SJCRH30 (cell line): ENCODE measurements at regions not wholly inside any gene's neighbourhood (a gene's known extent, or its start where the extent isn't known, plus 50 kb on each side); places are given as distances from the start of the nearest gene placed in this dataset.
A peak's percentile ranks its signal among the peaks of the same experiment; 100 is the strongest.

Experiments
- DNase-seq, 2 experiments: peaks; one replicate each; pipeline ENCODE4 v3.0.0-alpha.2; 2015 to 2020
- H3K27ac ChIP-seq: fragments of 250-450 bp; sonication (Bioruptor Pico); 2 replicates; pipeline ENCODE4 v1.5.1; 2020; ENCODE audit warnings: mild to moderate bottlenecking, moderate library complexity
- H3K27me3 ChIP-seq: fragments of 250-450 bp; sonication (Bioruptor Pico); 2 replicates; pipeline ENCODE4 v1.5.1; 2020; ENCODE audit warnings: mild to moderate bottlenecking, moderate library complexity
- H3K36me3 ChIP-seq: fragments of 250-450 bp; sonication (Bioruptor Pico); 2 replicates; pipeline ENCODE4 v1.5.1; 2020; ENCODE audit warnings: mild to moderate bottlenecking, moderate library complexity
- H3K4me1 ChIP-seq: fragments of 250-450 bp; sonication (Bioruptor Pico); 2 replicates; pipeline ENCODE4 v1.5.1; 2020; ENCODE audit warnings: mild to moderate bottlenecking, moderate library complexity
- H3K4me3 ChIP-seq: fragments of 250-450 bp; sonication (Bioruptor Pico); 2 replicates; pipeline ENCODE4 v1.5.1; 2020; ENCODE audit warnings: mild to moderate bottlenecking, moderate library complexity
- H3K9me3 ChIP-seq: fragments of 250-450 bp; sonication (Bioruptor Pico); replicated peaks from 2 replicates; pipeline ENCODE4 v1.5.1; 2020; ENCODE audit warnings: mild to moderate bottlenecking, moderate library complexity

DNA sequence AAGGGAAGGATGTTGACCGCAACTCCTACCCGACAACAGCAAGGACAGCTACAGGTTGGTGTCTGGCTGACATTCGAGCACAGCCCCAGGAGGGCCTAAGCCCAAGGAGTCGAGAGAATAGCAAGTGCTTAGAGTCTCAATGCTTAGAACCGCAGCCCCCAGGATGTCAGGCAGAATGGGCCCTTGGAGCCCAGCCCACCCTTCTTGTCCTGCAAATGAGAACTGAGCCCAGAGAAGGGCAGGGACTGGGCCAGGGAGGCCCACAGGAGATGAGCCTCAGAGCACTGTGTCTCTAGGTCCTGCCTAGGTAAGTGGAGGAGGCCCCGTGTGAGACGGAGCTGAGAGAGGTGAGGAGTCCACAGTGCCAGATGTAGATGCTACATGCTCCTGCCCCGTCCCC lies 173.3 kb upstream of the ZMIZ1 start:
- H3K27ac ChIP-seq, result no peak overlapping the region
- H3K4me3 ChIP-seq, result no peak overlapping the region
- no peaks in the 10 kb centered on the region for H3K4me1 ChIP-seq
- no peaks in the 10 kb centered on the region for H3K36me3 ChIP-seq
- peaks cover 4% of the 10 kb centered on the region; the same call in 1 of the 2 replicates for H3K27me3 ChIP-seq
- no peak for DNase-seq
- no peaks in the 10 kb centered on the region for H3K9me3 ChIP-seq

GRCh38 chr10:78896159-78896928 lies 172.4 kb upstream of the ZMIZ1 start:
- no peak for DNase-seq
- no peaks in the 10 kb centered on the region for H3K36me3 ChIP-seq
- H3K4me1 ChIP-seq, result no peaks in the 10 kb centered on the region
- H3K27ac ChIP-seq, result no peak overlapping the region
- H3K4me3 ChIP-seq, result no peak overlapping the region
- H3K9me3 ChIP-seq, result no peaks in the 10 kb centered on the region
- peaks cover 4% of the 10 kb centered on the region; the same call in 1 of the 2 replicates for H3K27me3 ChIP-seq

DNA sequence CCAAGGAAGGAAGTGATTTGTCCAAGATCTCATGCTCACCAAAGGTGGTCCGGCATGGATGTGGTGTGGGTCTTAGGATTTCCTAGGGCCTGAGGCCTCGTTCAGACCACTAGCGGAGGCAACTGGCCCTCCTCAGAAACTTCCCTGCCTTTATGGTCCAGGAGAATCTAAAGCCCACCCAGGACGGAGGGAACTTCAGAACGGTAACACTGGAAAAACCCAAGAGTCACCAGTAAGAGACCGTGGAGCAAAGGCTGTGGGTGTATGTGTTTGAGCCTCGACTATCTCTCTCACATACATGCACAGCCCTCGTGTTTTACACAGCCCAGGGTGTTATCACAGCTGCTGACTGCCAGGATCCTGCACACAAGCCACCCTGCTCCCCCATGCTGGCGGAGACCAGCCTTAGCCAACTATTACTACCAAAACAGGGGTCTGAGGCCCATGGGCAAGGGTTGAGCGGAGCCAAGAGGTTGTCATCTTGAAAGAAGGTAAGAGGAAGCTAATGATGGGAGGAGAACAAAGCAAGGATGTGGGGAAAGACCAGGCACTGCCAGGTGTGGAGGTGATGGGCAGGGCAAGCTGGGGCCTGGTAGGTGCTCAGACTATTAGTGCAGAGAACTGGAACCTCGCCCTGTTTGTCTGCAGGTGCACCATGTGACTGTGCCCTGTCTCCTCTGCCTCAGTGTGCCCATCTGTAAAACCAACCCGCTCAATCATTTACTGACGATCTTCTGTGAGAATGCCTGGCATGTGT lies 170.2 kb upstream of the ZMIZ1 start:
- no peak for DNase-seq
- Histone ChIP-seq H3K27me3 (peaks cover 4% of the 10 kb centered on the region; the same call in 1 of the 2 replicates), H3K4me3 (no peak overlapping the region), H3K4me1 (no peaks in the 10 kb centered on the region), H3K9me3 (no peaks in the 10 kb centered on the region; the same call in 1 of the 2 replicates), H3K36me3 (no peaks in the 10 kb centered on the region), H3K27ac (no peak overlapping the region)

DNA sequence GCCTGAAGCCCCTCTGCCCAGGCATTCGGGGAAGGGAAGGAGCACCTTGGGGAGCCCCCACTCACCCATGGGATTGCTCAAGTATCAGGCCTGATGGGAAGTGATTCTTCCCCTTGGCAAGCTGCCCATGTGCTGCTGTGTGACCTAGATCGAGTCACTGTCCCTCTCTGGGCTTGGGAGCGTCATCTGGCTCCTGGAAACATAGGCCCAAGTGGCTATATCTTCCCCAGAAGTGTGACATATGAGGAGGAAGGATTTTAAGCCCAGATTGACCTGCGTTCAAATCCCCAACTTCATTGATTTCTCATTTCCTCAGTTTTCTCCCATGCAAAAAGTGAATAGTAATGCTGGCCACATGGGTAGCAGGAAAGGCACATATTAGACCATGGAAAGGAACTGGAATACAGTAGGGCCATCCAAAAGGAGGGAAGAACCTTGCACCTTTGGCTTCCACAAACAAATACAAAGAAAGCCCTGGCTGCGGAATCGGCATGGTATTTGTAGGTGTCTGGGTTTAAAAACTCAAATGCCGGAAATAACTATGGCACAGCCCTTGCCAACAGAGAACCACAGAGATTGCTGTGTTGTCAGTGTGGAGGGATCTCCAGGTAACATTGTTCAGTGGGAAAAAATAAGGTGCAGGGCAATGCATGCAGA lies 169.5 kb upstream of the ZMIZ1 start:
- Histone ChIP-seq H3K27me3 (peaks cover 4% of the 10 kb centered on the region; the same call in 1 of the 2 replicates), H3K27ac (no peak overlapping the region), H3K4me1 (no peaks in the 10 kb centered on the region), H3K36me3 (no peaks in the 10 kb centered on the region), H3K9me3 (no peaks in the 10 kb centered on the region; the same call in 1 of the 2 replicates), H3K4me3 (no peak overlapping the region)
- no peak for DNase-seq

GRCh38 chr10:78899996-78900714 lies 168.6 kb upstream of the ZMIZ1 start:
- no peak overlapping the region for H3K27ac ChIP-seq
- no peaks in the 10 kb centered on the region for H3K4me1 ChIP-seq
- no peak for DNase-seq
- no peaks in the 10 kb centered on the region for H3K36me3 ChIP-seq
- no peaks in the 10 kb centered on the region; the same call in 1 of the 2 replicates for H3K9me3 ChIP-seq
- H3K4me3 ChIP-seq, result no peak overlapping the region
- H3K27me3 ChIP-seq, result peaks cover 4% of the 10 kb centered on the region; the same call in 1 of the 2 replicates

GRCh38 chr10:78900715-78901430 lies 167.9 kb upstream of the ZMIZ1 start:
- H3K4me1 ChIP-seq, result no peaks in the 10 kb centered on the region
- 0 out of 2 replicates have a peak, but pooled peaks cover 4% of the 10 kb centered on the region for H3K27me3 ChIP-seq
- no peak for DNase-seq
- no peak overlapping the region for H3K4me3 ChIP-seq
- no peaks in the 10 kb centered on the region; the same call in 1 of the 2 replicates for H3K9me3 ChIP-seq
- no peak overlapping the region for H3K27ac ChIP-seq
- no peaks in the 10 kb centered on the region for H3K36me3 ChIP-seq

DNA sequence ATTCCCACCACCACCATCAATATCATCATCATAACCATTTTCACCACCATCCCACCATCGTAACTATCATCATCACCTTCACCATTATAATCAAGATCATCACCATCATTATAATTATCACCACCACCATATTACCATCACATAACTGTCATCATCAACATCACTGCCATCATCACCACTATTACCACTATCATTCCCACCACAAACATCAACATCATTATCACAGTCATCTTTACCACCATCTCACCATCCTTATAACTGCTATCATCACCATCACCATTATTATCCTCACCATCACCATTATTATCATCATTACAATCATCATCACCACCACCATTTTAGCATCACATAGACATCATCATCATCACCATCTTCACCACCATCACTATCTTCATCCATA lies 167.1 kb upstream of the ZMIZ1 start:
- Histone ChIP-seq H3K36me3 (no peaks in the 10 kb centered on the region), H3K27me3 (no peaks in the 10 kb centered on the region), H3K4me1 (no peaks in the 10 kb centered on the region), H3K4me3 (no peak overlapping the region), H3K9me3 (no peaks in the 10 kb centered on the region; the same call in 1 of the 2 replicates), H3K27ac (no peak overlapping the region)
- DNase-seq, result no peak

- H3K4me1 ChIP-seq, result no peaks in the 10 kb centered on the region
- H3K9me3 ChIP-seq, result no peaks in the 10 kb centered on the region; the same call in 1 of the 2 replicates
- no peak overlapping the region for H3K27ac ChIP-seq
- H3K27me3 ChIP-seq, result no peaks in the 10 kb centered on the region
- no peak for DNase-seq
- no peak overlapping the region for H3K4me3 ChIP-seq
- no peaks in the 10 kb centered on the region for H3K36me3 ChIP-seq
Measured at GRCh38 chr10:78902815-78903214, 166.0 kb upstream of the ZMIZ1 start.

DNA sequence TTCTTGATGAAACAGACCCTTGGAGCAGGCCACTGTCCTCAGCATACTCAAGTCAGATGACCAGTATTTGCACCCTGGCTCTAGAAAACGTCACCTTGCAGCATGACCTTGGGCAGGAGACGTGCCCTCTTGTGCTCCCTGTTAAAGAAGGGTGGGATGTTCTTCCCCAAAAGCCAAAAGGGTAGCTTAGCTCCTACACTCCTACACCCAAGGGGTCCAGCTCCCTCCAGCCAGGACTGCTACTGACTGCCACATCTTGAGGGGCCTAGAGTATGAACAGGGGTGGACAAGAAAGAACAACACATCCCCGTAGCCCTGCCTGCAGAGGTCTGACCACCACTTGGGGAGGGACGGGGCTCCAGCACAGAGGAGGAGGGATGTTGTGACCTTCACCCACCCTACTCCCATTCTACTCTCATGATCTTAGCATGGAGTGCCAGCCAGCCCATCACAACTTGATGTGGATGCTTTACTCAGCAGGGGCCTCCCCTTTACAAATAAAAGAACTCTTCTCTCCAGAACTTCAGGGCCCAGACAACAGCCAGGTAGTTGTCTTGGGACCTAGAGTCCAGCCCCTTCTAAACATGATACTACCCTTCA lies 165.3 kb upstream of the ZMIZ1 start:
- Histone ChIP-seq H3K27me3 (no peaks in the 10 kb centered on the region), H3K27ac (no peak overlapping the region), H3K4me1 (no peaks in the 10 kb centered on the region), H3K4me3 (no peak overlapping the region), H3K9me3 (no peaks in the 10 kb centered on the region; the same call in 1 of the 2 replicates), H3K36me3 (no peaks in the 10 kb centered on the region)
- no peak for DNase-seq

DNA sequence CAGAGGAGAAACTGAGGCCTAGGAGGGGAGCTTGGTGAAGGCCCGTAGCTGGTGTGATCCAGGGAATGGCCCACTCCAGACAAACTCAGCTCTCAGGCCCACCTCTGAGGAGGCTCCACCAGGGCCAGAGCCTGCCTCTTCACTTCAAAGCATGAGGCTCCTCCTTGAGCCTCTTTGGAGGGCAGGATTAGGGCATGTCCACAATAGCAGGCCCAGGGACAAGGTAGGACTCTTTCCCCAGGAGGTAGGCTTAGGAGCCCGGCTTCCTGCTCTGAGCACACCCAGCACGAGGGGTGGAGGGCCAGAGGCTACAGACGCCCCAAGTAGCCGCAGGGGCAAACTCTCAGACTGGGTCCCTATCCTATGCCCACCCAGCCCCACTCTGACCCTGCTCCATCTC lies 164.6 kb upstream of the ZMIZ1 start:
- Histone ChIP-seq H3K36me3 (no peaks in the 10 kb centered on the region), H3K27ac (no peak overlapping the region), H3K27me3 (no peaks in the 10 kb centered on the region), H3K9me3 (no peaks in the 10 kb centered on the region; the same call in 1 of the 2 replicates), H3K4me1 (no peaks in the 10 kb centered on the region), H3K4me3 (no peak overlapping the region)
- DNase-seq, result no peak

DNA sequence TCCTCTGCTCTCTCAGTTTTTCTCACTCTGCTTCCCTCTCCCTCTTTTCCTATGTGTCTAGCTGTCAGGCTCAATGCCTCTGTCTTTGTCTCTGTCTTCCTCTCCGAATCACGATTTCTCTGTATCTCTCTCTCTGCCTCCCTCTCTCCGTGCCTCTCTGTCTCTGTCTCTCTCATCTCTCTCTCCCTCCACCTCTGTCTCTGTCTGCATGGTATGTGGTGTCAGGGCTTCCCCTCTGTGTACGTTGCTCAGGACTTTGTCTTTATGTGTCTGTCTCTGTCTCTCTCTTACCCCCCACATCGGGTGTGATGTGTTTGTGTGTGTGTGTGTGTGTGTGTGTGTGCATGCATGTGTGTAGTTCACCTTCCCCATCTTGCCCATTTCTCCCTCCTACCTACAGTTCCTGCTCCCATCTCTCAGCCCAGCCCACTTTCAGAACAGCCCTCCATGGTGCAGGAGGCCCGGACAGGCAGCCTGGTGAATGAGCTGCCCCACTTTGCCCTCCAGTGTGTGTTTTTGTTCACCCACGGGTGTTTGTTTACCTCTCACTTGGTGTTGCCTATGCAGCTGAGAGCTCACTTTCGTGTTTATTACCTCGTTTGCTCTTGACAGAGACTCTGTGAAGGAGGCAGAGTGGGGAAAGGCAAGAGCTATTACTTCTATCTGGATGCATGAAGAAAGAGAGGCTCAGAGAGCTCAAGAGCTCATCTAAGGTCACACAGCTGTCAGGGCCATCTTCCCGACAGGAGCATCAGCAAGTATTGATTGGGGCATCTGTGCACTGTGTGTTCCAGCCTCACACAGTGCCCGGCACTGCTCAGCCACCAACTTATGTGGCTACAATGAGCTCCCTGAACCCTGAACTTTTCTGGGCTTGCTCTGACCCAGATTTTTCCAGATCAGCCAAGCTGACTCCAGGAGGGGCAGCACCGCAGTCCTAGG lies 163.5 kb upstream of the ZMIZ1 start:
- H3K4me3 ChIP-seq, result no peak overlapping the region
- no peaks in the 10 kb centered on the region; the same call in 1 of the 2 replicates for H3K9me3 ChIP-seq
- no peaks in the 10 kb centered on the region for H3K27me3 ChIP-seq
- H3K4me1 ChIP-seq, result no peaks in the 10 kb centered on the region
- H3K36me3 ChIP-seq, result no peaks in the 10 kb centered on the region
- no peak overlapping the region for H3K27ac ChIP-seq
- no peak for DNase-seq

GRCh38 chr10:78905957-78906308 lies 162.8 kb upstream of the ZMIZ1 start:
- Histone ChIP-seq H3K27me3 (no peaks in the 10 kb centered on the region), H3K4me1 (no peaks in the 10 kb centered on the region), H3K4me3 (no peak overlapping the region), H3K27ac (no peak overlapping the region), H3K36me3 (no peaks in the 10 kb centered on the region), H3K9me3 (no peaks in the 10 kb centered on the region; the same call in 1 of the 2 replicates)
- peak in 1 of 2 experiments; percentile 45 for DNase-seq
